CD14-positive monocyte (primary cell): ENCODE measurements at regions not wholly inside any gene's neighbourhood (a gene's known extent, or its start where the extent isn't known, plus 50 kb on each side); places are given as distances from the start of the nearest gene placed in this dataset.

Source experiments
- DNase-seq, 3 donors: peaks; one replicate each; pipeline ENCODE4 v3.0.0-alpha.2; 2011 to 2022
- H2AFZ ChIP-seq: 2 replicates; pipeline ENCODE4 v1.6.0; 2012; ENCODE audit warnings: mild to moderate bottlenecking, low read depth, low read length, inconsistent platforms; ENCODE audit not compliant: insufficient read depth, poor library complexity, severe bottlenecking
- H3K27ac ChIP-seq, 2 donors: 1 replicate in 1 of 2; 2 replicates in 1 of 2; pipeline ENCODE4 v1.5.1; 2012 to 2013; ENCODE audit warnings: low read length in 2 of 2, control low read depth in 1 of 2, inconsistent platforms in 1 of 2, low read depth in 1 of 2, mild to moderate bottlenecking in 1 of 2
- H3K27me3 ChIP-seq, 2 donors: one replicate each; pipeline versions ENCODE4 v1.6.0 to v1.6.1; 2011 to 2013; ENCODE audit warnings: low read length in 2 of 2; ENCODE audit not compliant: control insufficient read depth in 2 of 2, insufficient read depth in 2 of 2
- H3K36me3 ChIP-seq, 2 donors: replicated peaks in 1 of 2; 1 replicate in 1 of 2; 2 replicates in 1 of 2; pipeline versions ENCODE4 v1.5.1 to v1.6.1; 2012 to 2013; ENCODE audit warnings: low read length in 2 of 2, control low read depth in 1 of 2, inconsistent platforms in 1 of 2, mild to moderate bottlenecking in 1 of 2; ENCODE audit not compliant: insufficient read depth in 2 of 2, control insufficient read depth in 1 of 2
- H3K4me1 ChIP-seq, 2 donors: 1 replicate in 1 of 2; 2 replicates in 1 of 2; pipeline versions ENCODE4 v1.5.1 to v1.6.1; 2012 to 2013; ENCODE audit warnings: low read length in 2 of 2, control low read depth in 1 of 2, inconsistent platforms in 1 of 2, mild to moderate bottlenecking in 1 of 2, moderate library complexity in 1 of 2; ENCODE audit not compliant: insufficient read depth in 2 of 2, control insufficient read depth in 1 of 2
- H3K4me2 ChIP-seq: replicated peaks from 2 replicates; pipeline ENCODE3; 2012; ENCODE audit warnings: low read length, moderate library complexity, mild to moderate bottlenecking; ENCODE audit not compliant: poor library complexity, severe bottlenecking; ENCODE audit errors: extremely low read depth
- H3K4me3 ChIP-seq, 3 experiments: fragments of 200-600 bp in 1 of 3; sonication (generic) in 1 of 3; replicated peaks in 1 of 3; 1 replicate in 2 of 3; 2 replicates in 1 of 3; pipeline ENCODE4 v1.5.1; 2011 to 2013; ENCODE audit warnings: low read length in 3 of 3, mild to moderate bottlenecking in 3 of 3, control low read depth in 2 of 3, low read depth in 2 of 3, inconsistent platforms in 1 of 3, moderate library complexity in 1 of 3
- H3K79me2 ChIP-seq: 2 replicates; pipeline ENCODE4 v1.6.0; 2012; ENCODE audit warnings: mild to moderate bottlenecking, control low read depth, inconsistent platforms, low read length, moderate library complexity; ENCODE audit not compliant: insufficient read depth
- H3K9ac ChIP-seq: 2 replicates; pipeline ENCODE4 v1.6.0; 2017; ENCODE audit warnings: low read length, mild to moderate bottlenecking; ENCODE audit not compliant: insufficient read depth, poor library complexity, severe bottlenecking
- H3K9me3 ChIP-seq, 2 donors: replicated peaks in 1 of 2; 1 replicate in 1 of 2; 2 replicates in 1 of 2; pipeline versions ENCODE4 v1.5.1 to v1.6.1; 2012 to 2013; ENCODE audit warnings: low read length in 2 of 2, control low read depth in 1 of 2; ENCODE audit not compliant: control insufficient read depth in 1 of 2, insufficient read depth in 1 of 2
- H4K20me1 ChIP-seq: 2 replicates; pipeline ENCODE4 v1.6.0; 2012; ENCODE audit warnings: mild to moderate bottlenecking, low read length, control low read depth, moderate library complexity; ENCODE audit not compliant: insufficient read depth
- H3K27ac Mint-ChIP-seq, 7 donors: one replicate each; pipeline ENCODE4 v1.8.0; 2020; ENCODE audit warnings: mild to moderate bottlenecking in 7 of 7, mixed read lengths in 7 of 7, moderate library complexity in 6 of 7, inconsistent platforms in 2 of 7
- H3K27me3 Mint-ChIP-seq, 3 donors: one replicate each; pipeline ENCODE4 v1.8.0; 2021 to 2022; ENCODE audit warnings: low read depth in 3 of 3, mild to moderate bottlenecking in 3 of 3, mixed read lengths in 3 of 3, moderate library complexity in 3 of 3, inconsistent platforms in 1 of 3
- H3K36me3 Mint-ChIP-seq, 2 donors: one replicate each; pipeline ENCODE4 v1.8.0; 2020; ENCODE audit warnings: mixed read lengths in 2 of 2, inconsistent platforms in 1 of 2, mild to moderate bottlenecking in 1 of 2
- H3K4me1 Mint-ChIP-seq: one replicate; pipeline ENCODE4 v1.8.0; 2020; ENCODE audit warnings: mild to moderate bottlenecking, mixed read lengths
- H3K4me3 Mint-ChIP-seq, 2 donors: one replicate each; pipeline ENCODE4 v1.8.0; 2020; ENCODE audit warnings: mild to moderate bottlenecking in 2 of 2, mixed read lengths in 2 of 2, moderate library complexity in 1 of 2
- H3K9me3 Mint-ChIP-seq, 7 donors: one replicate each; pipeline ENCODE4 v1.8.0; 2020 to 2022; ENCODE audit warnings: mixed read lengths in 7 of 7, mild to moderate bottlenecking in 6 of 7, moderate library complexity in 6 of 7, inconsistent platforms in 2 of 7
- CTCF ChIP-seq: fragments of 200-600 bp; IDR thresholded peaks from one replicate; pipeline ENCODE4 v1.8.0; 2022; ENCODE audit warnings: antibody characterized with exemption, mild to moderate bottlenecking
- WGBS: methylation state at CpG from one replicate; pipeline ENCODE4 v1.1.5; 2013; ENCODE audit warnings: missing lambda C conversion rate; ENCODE audit not compliant: insufficient coverage; 5-methylcytosine and 5-hydroxymethylcytosine counted together
- intact Hi-C, 2 donors: fragments of 100-400 bp; cut with micrococcal nuclease; formaldehyde crosslinking; loops; one replicate each; pipeline versions ENCODE4 v1.15.0 to v1.15.1; 2023

GRCh38 chr4:59848457-59848856, 1351.7 kb upstream of the ADGRL3 start:
- Histone ChIP-seq H4K20me1 (no peaks in the 10 kb centered on the region), H3K27ac (no peak overlapping the region), H3K27me3 (no peaks in the 10 kb centered on the region), H2AFZ (no peak overlapping the region), H3K9ac (no peak overlapping the region), H3K4me2 (no peak overlapping the region), H3K36me3 (no peaks in the 10 kb centered on the region), H3K4me1 (no peaks in the 10 kb centered on the region), H3K9me3 (no peaks in the 10 kb centered on the region), H3K4me3 (no peak overlapping the region), H3K79me2 (no peaks in the 10 kb centered on the region)
- Mint-ChIP-seq H3K27ac (no peak overlapping the region), H3K9me3 (peaks cover 2 to 10% (median 4%) of the 10 kb centered on the region in 7 donors), H3K4me3 (no peak overlapping the region), H3K4me1 (no peaks in the 10 kb centered on the region), H3K27me3 (peaks cover 0 to 2% (median 0%) of the 10 kb centered on the region in 3 donors), H3K36me3 (no peaks in the 10 kb centered on the region)
- intact Hi-C loops, result no loop called here
- DNase-seq, result no peak
- 100% methylated on average over 1 of the region's 2 CpGs for WGBS
- TF ChIP-seq CTCF, result no peak

- no peak overlapping the region for H3K4me3 ChIP-seq
- H4K20me1 ChIP-seq, result no peaks in the 10 kb centered on the region
- no peaks in the 10 kb centered on the region for H3K4me1 ChIP-seq
- no peak overlapping the region for H3K9ac ChIP-seq
- H3K79me2 ChIP-seq, result no peaks in the 10 kb centered on the region
- no peak for DNase-seq
- intact Hi-C loops, result no loop called here
- no peak overlapping the region for H3K4me2 ChIP-seq
- 89% methylated on average over 14 of the region's 18 CpGs for WGBS
- H3K9me3 ChIP-seq, result peaks cover 0 to 11% of the 10 kb centered on the region in 2 donors
- no peak overlapping the region for H3K27ac Mint-ChIP-seq
- H3K27ac ChIP-seq, result no peak overlapping the region
- no peak overlapping the region for H3K4me3 Mint-ChIP-seq
- H2AFZ ChIP-seq, result no peak overlapping the region
- TF ChIP-seq CTCF, result no peak
- H3K36me3 Mint-ChIP-seq, result no peaks in the 10 kb centered on the region
- H3K36me3 ChIP-seq, result no peaks in the 10 kb centered on the region
- H3K9me3 Mint-ChIP-seq, result peaks cover 0 to 5% (median 3%) of the 10 kb centered on the region in 7 donors
- H3K27me3 Mint-ChIP-seq, result no peaks in the 10 kb centered on the region
- no peaks in the 10 kb centered on the region for H3K27me3 ChIP-seq
- no peaks in the 10 kb centered on the region for H3K4me1 Mint-ChIP-seq
Measured at GRCh38 chr4:59855630-59856352, 1344.3 kb upstream of the ADGRL3 start.
